T-cell (primary cell): ENCODE measurements at regions not wholly inside any gene's neighbourhood (a gene's known extent, or its start where the extent isn't known, plus 50 kb on each side); places are given as distances from the start of the nearest gene placed in this dataset.

ENCODE experiments used
- ATAC-seq, 4 experiments: fragments of 200-7000 bp in 3 of 4; fragments of 150-1000 bp in 1 of 4; cut with Tn5 transposase; replicated peaks in 1 of 4; 1 replicate in 3 of 4; 2 replicates in 1 of 4; pipeline ENCODE4 v1.10.0; 2021; ENCODE audit warnings: moderate library complexity in 3 of 4, mild to moderate bottlenecking in 2 of 4, moderate number of reproducible peaks in 1 of 4
- CTCF ChIA-PET, 2 donors: fragments of 300-600 bp; sonication (Branson Sonifier 250); formaldehyde crosslinking; loops; one replicate each; lab custom pipeline; 2022; ENCODE audit warnings: antibody characterized with exemption in 2 of 2; lab: Charles Lee
- POLR2A ChIA-PET, 2 donors: fragments of 300-600 bp; sonication (Branson Sonifier 250); formaldehyde crosslinking; loops; one replicate each; lab custom pipeline; 2022; ENCODE audit warnings: antibody characterized with exemption in 2 of 2; lab: Charles Lee
- DNase-seq, 35 experiments: peaks; one replicate each; pipeline versions ENCODE4 v3.0.0 to v3.0.0-alpha.2; 2013 to 2023
- H3K27ac ChIP-seq: one replicate; pipeline ENCODE4 v1.5.1; 2013; ENCODE audit warnings: low read length
- H3K27me3 ChIP-seq, 2 experiments: replicated peaks in 1 of 2; 1 replicate in 1 of 2; 2 replicates in 1 of 2; pipeline versions ENCODE4 v1.6.1 to v1.7.0; 2013; ENCODE audit warnings: low read length in 1 of 2, mixed read lengths in 1 of 2; ENCODE audit not compliant: control insufficient read depth in 2 of 2, insufficient read depth in 2 of 2; ENCODE audit errors: extremely low read depth in 1 of 2
- H3K36me3 ChIP-seq, 2 donors: 1 replicate in 1 of 2; 2 replicates in 1 of 2; pipeline versions ENCODE4 v1.6.1 to v1.7.0; 2013; ENCODE audit warnings: low read length in 1 of 2; ENCODE audit not compliant: control insufficient read depth in 2 of 2, insufficient read depth in 1 of 2; ENCODE audit errors: extremely low read depth in 1 of 2
- H3K4me1 ChIP-seq, 2 experiments: 1 replicate in 1 of 2; 2 replicates in 1 of 2; pipeline versions ENCODE4 v1.6.1 to v1.7.0; 2013; ENCODE audit warnings: low read length in 2 of 2, mixed read lengths in 1 of 2; ENCODE audit not compliant: insufficient read depth in 2 of 2, control insufficient read depth in 1 of 2; ENCODE audit errors: extremely low read depth in 1 of 2
- H3K4me3 ChIP-seq, 2 donors: 1 replicate in 1 of 2; 2 replicates in 1 of 2; pipeline versions ENCODE4 v1.5.1 to v1.7.0; 2013; ENCODE audit warnings: mild to moderate bottlenecking in 2 of 2, low read length in 1 of 2, moderate library complexity in 1 of 2; ENCODE audit not compliant: control insufficient read depth in 1 of 2; ENCODE audit errors: extremely low read depth in 1 of 2
- H3K9me3 ChIP-seq: 2 replicates; pipeline ENCODE4 v1.7.0; 2013
- H3K27ac Mint-ChIP-seq, 2 donors: one replicate each; pipeline ENCODE4 v1.8.0; 2020 to 2021; ENCODE audit warnings: mild to moderate bottlenecking in 2 of 2, mixed read lengths in 2 of 2
- H3K27me3 Mint-ChIP-seq, 2 donors: one replicate each; pipeline ENCODE4 v1.8.0; 2021 to 2022; ENCODE audit warnings: mixed read lengths in 2 of 2
- H3K36me3 Mint-ChIP-seq: one replicate; pipeline ENCODE4 v1.8.0; 2021; ENCODE audit warnings: mixed read lengths
- H3K4me1 Mint-ChIP-seq, 3 donors: one replicate each; pipeline ENCODE4 v1.8.0; 2020 to 2022; ENCODE audit warnings: mixed read lengths in 3 of 3, mild to moderate bottlenecking in 1 of 3
- H3K4me3 Mint-ChIP-seq, 3 donors: one replicate each; pipeline ENCODE4 v1.8.0; 2020 to 2022; ENCODE audit warnings: mild to moderate bottlenecking in 3 of 3, mixed read lengths in 3 of 3, moderate library complexity in 3 of 3
- H3K9me3 Mint-ChIP-seq, 3 donors: one replicate each; pipeline ENCODE4 v1.8.0; 2020 to 2022; ENCODE audit warnings: mixed read lengths in 3 of 3
- WGBS: methylation state at CpG from one replicate; pipeline ENCODE4 v1.1.5; 2013; ENCODE audit warnings: missing lambda C conversion rate; ENCODE audit not compliant: insufficient coverage; 5-methylcytosine and 5-hydroxymethylcytosine counted together

GRCh38 chr3:66638717-66639116, 137.9 kb upstream of the LRIG1 start:
- Mint-ChIP-seq H3K27me3 (peaks cover 0 to 2% of the 10 kb centered on the region in 2 donors), H3K9me3 (no peaks in the 10 kb centered on the region), H3K4me1 (peaks cover 0 to 6% (median 4%) of the 10 kb centered on the region in 3 donors), H3K36me3 (no peaks in the 10 kb centered on the region), H3K27ac (no peak overlapping the region), H3K4me3 (no peak overlapping the region)
- no peaks in the 10 kb centered on the region for H3K36me3 ChIP-seq
- ChIA-PET POLR2A (no interaction called here), CTCF (interaction anchor here in 1 of 2 donors (0.6 kb wide), 1 partner anchor 47 kb away, joined by 3 read pairs; no protein-coding TSS in a partner anchor)
- H3K27me3 ChIP-seq, result peaks cover 0 to 4% of the 10 kb centered on the region in 2 experiments
- no CpG with 5 or more reads among the region's 6 CpGs for WGBS
- DNase-seq, result no peak
- no peaks in the 10 kb centered on the region for H3K4me1 ChIP-seq
- no peak overlapping the region for H3K27ac ChIP-seq
- H3K4me3 ChIP-seq, result no peak overlapping the region
- no peak for ATAC-seq
- H3K9me3 ChIP-seq, result no peaks in the 10 kb centered on the region

DNA sequence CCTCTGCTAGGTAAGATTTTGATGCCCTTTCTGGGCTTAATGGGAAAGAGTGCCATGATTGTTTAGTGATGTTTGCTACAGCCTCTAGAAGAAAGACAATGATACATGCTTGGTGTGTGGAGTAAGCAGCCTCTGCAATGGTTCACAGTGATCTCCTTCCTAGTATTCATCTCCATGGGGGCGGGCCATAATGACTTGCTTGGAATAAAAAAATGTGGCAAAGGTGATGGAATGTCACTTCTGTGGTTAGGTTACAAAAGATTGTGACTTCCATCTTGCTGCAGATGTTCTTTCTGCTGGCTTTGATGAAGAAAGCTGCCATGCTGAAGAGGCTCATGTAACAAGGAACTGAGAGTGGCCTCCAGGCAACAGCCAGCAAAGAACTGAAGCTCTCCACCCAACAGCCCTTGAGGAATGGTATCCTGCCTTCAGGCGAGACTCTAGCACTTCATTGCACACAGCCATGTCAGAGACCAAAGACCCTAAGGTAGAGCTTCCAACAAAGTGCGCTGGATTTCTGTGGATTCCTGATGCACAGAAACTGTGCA, 139.1 kb upstream of the LRIG1 start:
- Mint-ChIP-seq H3K4me1 (peaks cover 0 to 6% (median 4%) of the 10 kb centered on the region in 3 donors), H3K9me3 (peaks cover 0 to 6% (median 5%) of the 10 kb centered on the region in 3 donors), H3K27me3 (peaks cover 0 to 2% of the 10 kb centered on the region in 2 donors), H3K36me3 (no peaks in the 10 kb centered on the region), H3K4me3 (no peak overlapping the region), H3K27ac (no peak overlapping the region)
- H3K27ac ChIP-seq, result no peak overlapping the region
- ChIA-PET CTCF (interaction anchor here in 1 of 2 donors (0.6 kb wide), 1 partner anchor 153 kb away, joined by 3 read pairs; no protein-coding TSS in a partner anchor), POLR2A (no interaction called here)
- no peaks in the 10 kb centered on the region for H3K9me3 ChIP-seq
- no peaks in the 10 kb centered on the region for H3K36me3 ChIP-seq
- no peak for DNase-seq
- no peaks in the 10 kb centered on the region for H3K4me1 ChIP-seq
- H3K4me3 ChIP-seq, result no peak overlapping the region
- ATAC-seq, result no peak
- WGBS, result no CpG with 5 or more reads among the region's 3 CpGs
- H3K27me3 ChIP-seq, result peaks cover 0 to under 1% of the 10 kb centered on the region in 2 experiments

GRCh38 chr3:66642019-66642418, 141.2 kb upstream of the LRIG1 start:
- no peak overlapping the region for H3K27ac ChIP-seq
- H3K27ac Mint-ChIP-seq, result no peak overlapping the region

GRCh38 chr3:66642484-66642883, 141.7 kb upstream of the LRIG1 start:
- CTCF ChIA-PET, result no interaction called here
- Mint-ChIP-seq H3K9me3 (peaks cover 0 to 12% (median 6%) of the 10 kb centered on the region in 3 donors), H3K4me3 (no peak overlapping the region), H3K27ac (no peak overlapping the region), H3K4me1 (peaks cover 0 to 6% (median 4%) of the 10 kb centered on the region in 3 donors), H3K36me3 (no peaks in the 10 kb centered on the region), H3K27me3 (peaks cover 0 to 2% of the 10 kb centered on the region in 2 donors)
- Histone ChIP-seq H3K27me3 (no peaks in the 10 kb centered on the region), H3K9me3 (no peaks in the 10 kb centered on the region), H3K4me1 (no peaks in the 10 kb centered on the region), H3K4me3 (no peak overlapping the region), H3K36me3 (no peaks in the 10 kb centered on the region), H3K27ac (no peak overlapping the region)
- ATAC-seq (no peak), DNase-seq (no peak)
- WGBS, result 81% methylated on average over 2 of the region's 3 CpGs
- POLR2A ChIA-PET, result interaction anchor here in 1 of 2 donors (0.5 to 1.0 kb wide), 2 partner anchors 12 to 20 kb away, joined by 3 read pairs; no protein-coding TSS in a partner anchor

More at GRCh38 chr3:66642019-66642418, 141.2 kb upstream of the LRIG1 start:
- ATAC-seq (no peak), DNase-seq (no peak)
- Mint-ChIP-seq H3K4me3 (no peak overlapping the region), H3K4me1 (peaks cover 0 to 6% (median 4%) of the 10 kb centered on the region in 3 donors), H3K9me3 (peaks cover 0 to 12% (median 6%) of the 10 kb centered on the region in 3 donors), H3K27me3 (peaks cover 0 to 2% of the 10 kb centered on the region in 2 donors), H3K36me3 (no peaks in the 10 kb centered on the region)
- Histone ChIP-seq H3K4me3 (no peak overlapping the region), H3K9me3 (no peaks in the 10 kb centered on the region), H3K36me3 (no peaks in the 10 kb centered on the region), H3K4me1 (no peaks in the 10 kb centered on the region), H3K27me3 (no peaks in the 10 kb centered on the region)
- no CpG with 5 or more reads among the region's 4 CpGs for WGBS
- ChIA-PET CTCF (no interaction called here), POLR2A (interaction anchor here in 1 of 2 donors (1.0 kb wide), 1 partner anchor 12 kb away, joined by 3 read pairs; no protein-coding TSS in a partner anchor)

DNA sequence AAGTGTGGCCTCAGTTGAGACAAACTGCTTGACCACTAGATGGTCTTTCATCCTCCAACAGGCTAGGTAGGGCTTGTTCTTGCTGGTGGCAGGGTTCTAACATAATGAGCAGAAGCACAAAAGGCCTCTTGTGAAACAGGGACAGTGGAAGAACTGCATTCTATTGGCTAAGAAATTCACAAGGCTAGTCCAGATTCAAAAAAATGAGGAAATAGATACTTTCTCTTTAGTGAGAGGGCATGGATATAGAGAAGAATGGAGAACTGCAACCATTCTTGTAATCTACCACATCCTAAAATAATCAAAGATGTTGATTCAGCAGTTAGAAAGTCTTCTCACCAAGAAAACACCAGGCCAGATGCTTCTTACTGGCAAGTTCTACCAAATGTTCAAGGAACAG, 143.7 kb upstream of the LRIG1 start:
- POLR2A ChIA-PET, result no interaction called here
- Histone ChIP-seq H3K36me3 (no peaks in the 10 kb centered on the region), H3K9me3 (no peaks in the 10 kb centered on the region), H3K4me3 (no peak overlapping the region), H3K4me1 (no peaks in the 10 kb centered on the region), H3K27ac (no peak overlapping the region), H3K27me3 (no peaks in the 10 kb centered on the region)
- DNase-seq (no peak), ATAC-seq (no peak)
- no peaks in the 10 kb centered on the region for H3K36me3 Mint-ChIP-seq
- no peak overlapping the region for H3K4me3 Mint-ChIP-seq
- H3K9me3 Mint-ChIP-seq, result peaks cover 0 to 12% (median 6%) of the 10 kb centered on the region in 3 donors
- H3K27me3 Mint-ChIP-seq, result no peaks in the 10 kb centered on the region
- no peak overlapping the region for H3K27ac Mint-ChIP-seq
- H3K4me1 Mint-ChIP-seq, result no peaks in the 10 kb centered on the region
- CTCF ChIA-PET, result no interaction called here

DNA sequence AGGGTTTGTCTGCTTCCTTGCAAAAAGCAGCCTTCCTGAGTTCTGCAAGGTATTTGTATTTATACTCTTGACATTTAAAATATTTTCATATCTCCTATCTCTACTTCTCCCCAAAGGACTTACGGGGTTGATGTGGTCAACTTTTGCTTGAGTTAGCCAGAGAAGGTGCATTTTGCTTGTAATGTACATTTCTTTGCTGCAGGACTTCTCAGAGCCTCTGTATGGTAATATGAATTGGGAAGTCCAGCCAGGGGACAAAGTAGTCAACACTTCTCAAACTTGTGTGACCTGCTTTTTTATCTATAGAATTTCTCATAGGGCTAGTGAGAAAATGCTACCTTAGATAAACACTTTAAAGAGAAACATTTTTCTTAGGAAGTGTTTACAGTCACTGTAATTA, 148.2 kb upstream of the LRIG1 start:
- Mint-ChIP-seq H3K27me3 (peaks cover 0 to 4% of the 10 kb centered on the region in 2 donors), H3K4me1 (no peaks in the 10 kb centered on the region), H3K4me3 (no peak overlapping the region), H3K27ac (no peak overlapping the region), H3K9me3 (peaks cover 0 to 12% (median 6%) of the 10 kb centered on the region in 3 donors), H3K36me3 (no peaks in the 10 kb centered on the region)
- POLR2A ChIA-PET, result no interaction called here
- CTCF ChIA-PET, result no interaction called here
- ATAC-seq (no peak), DNase-seq (no peak)
- Histone ChIP-seq H3K4me1 (no peaks in the 10 kb centered on the region), H3K36me3 (no peaks in the 10 kb centered on the region), H3K27ac (no peak overlapping the region), H3K9me3 (no peaks in the 10 kb centered on the region), H3K4me3 (no peak overlapping the region), H3K27me3 (no peaks in the 10 kb centered on the region)
- WGBS, result no CpG with 5 or more reads among the region's 1 CpG
